Type B pancreatic cell (in vitro differentiated cells): ENCODE measurements at regions not wholly inside any gene's neighbourhood (a gene's known extent, or its start where the extent isn't known, plus 50 kb on each side); places are given as distances from the start of the nearest gene placed in this dataset.

ENCODE experiments used
- DNase-seq: peaks from one replicate; pipeline ENCODE4 v3.0.0; 2021; ENCODE audit warnings: mixed read lengths; ENCODE audit not compliant: unreplicated experiment; ENCODE audit errors: extremely low spot score
- H3K27ac Mint-ChIP-seq: 2 replicates; pipeline ENCODE4 v1.8.0; 2021; ENCODE audit warnings: mild to moderate bottlenecking, mixed read lengths
- H3K27me3 Mint-ChIP-seq: 2 replicates; pipeline ENCODE4 v1.8.0; 2021; ENCODE audit warnings: mixed read lengths
- H3K36me3 Mint-ChIP-seq: 2 replicates; pipeline ENCODE4 v1.8.0; 2021; ENCODE audit warnings: mixed read lengths
- H3K4me1 Mint-ChIP-seq: one replicate; pipeline ENCODE4 v1.8.0; 2021; ENCODE audit warnings: mixed read lengths; ENCODE audit not compliant: unreplicated experiment
- H3K4me3 Mint-ChIP-seq: 2 replicates; pipeline ENCODE4 v1.8.0; 2021; ENCODE audit warnings: mild to moderate bottlenecking, mixed read lengths
- H3K9me3 Mint-ChIP-seq: 2 replicates; pipeline ENCODE4 v1.8.0; 2021; ENCODE audit warnings: mixed read lengths
- CTCF ChIP-seq: fragments of 200-600 bp; sonication (generic); conservative IDR thresholded peaks from 2 replicates; pipeline ENCODE4 v1.5.0; 2021; ENCODE audit warnings: antibody characterized with exemption, mild to moderate bottlenecking

DNA sequence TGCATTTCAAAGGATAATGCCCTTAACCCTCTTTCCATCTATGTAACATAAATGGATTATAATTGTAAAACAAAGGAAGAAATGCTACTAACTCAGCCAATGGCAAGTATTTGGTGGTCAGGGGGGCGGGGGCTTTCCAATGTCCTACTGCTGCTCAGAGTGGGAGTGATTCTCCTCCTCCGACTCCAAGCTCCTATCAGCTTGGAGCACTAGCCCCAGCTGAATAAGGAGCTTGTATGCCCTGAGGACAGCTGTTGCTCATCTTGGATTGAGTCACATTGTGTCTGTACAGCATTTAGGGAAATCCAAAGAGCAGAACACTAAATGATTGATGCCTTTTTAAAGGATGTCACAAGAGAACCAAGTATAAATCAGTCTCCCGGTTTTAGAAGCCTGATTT is 105.6 kb upstream of the ZNF521 start:
- TF ChIP-seq CTCF, result no peak
- Mint-ChIP-seq H3K4me1 (peaks cover 19% of the 10 kb centered on the region), H3K9me3 (no peaks in the 10 kb centered on the region), H3K27ac (no peak overlapping the region), H3K4me3 (no peak overlapping the region), H3K27me3 (peaks cover 5% of the 10 kb centered on the region), H3K36me3 (no peaks in the 10 kb centered on the region)
- no peak for DNase-seq

DNA sequence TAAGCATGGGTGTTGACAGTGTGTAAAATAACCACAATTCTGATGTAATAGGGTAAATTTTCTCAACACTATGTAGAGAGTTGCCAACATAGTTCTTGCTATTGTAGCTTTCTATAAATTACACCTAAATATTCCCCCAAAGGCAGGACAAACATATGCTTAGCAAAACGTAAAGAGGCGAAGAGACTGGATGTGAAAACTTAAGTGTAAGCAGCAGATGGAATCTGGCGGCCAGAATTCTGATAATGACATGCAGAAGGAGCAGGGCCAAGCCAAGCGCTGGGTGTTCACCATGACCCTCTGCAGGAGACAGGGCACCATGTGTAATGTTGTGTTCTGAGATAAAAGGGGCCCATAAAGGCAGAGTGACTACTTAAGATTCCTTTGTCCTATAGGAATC is 105.2 kb upstream of the ZNF521 start:
- no peak for DNase-seq
- TF ChIP-seq CTCF, result no peak
- H3K4me1 Mint-ChIP-seq, result peaks cover 19% of the 10 kb centered on the region
- no peak overlapping the region for H3K27ac Mint-ChIP-seq
- no peaks in the 10 kb centered on the region for H3K36me3 Mint-ChIP-seq
- H3K27me3 Mint-ChIP-seq, result peaks cover 3% of the 10 kb centered on the region
- no peak overlapping the region for H3K4me3 Mint-ChIP-seq
- H3K9me3 Mint-ChIP-seq, result no peaks in the 10 kb centered on the region

GRCh38 chr18:25456334-25457010 is 104.5 kb upstream of the ZNF521 start:
- peak overlapping the region; percentile 2 for H3K4me3 Mint-ChIP-seq
- peaks cover 3% of the 10 kb centered on the region for H3K27me3 Mint-ChIP-seq
- no peak for TF ChIP-seq CTCF
- no peaks in the 10 kb centered on the region for H3K36me3 Mint-ChIP-seq
- peaks cover 19% of the 10 kb centered on the region for H3K4me1 Mint-ChIP-seq
- peaks cover 3% of the 10 kb centered on the region for H3K9me3 Mint-ChIP-seq
- H3K27ac Mint-ChIP-seq, result no peak overlapping the region
- no peak for DNase-seq

DNA sequence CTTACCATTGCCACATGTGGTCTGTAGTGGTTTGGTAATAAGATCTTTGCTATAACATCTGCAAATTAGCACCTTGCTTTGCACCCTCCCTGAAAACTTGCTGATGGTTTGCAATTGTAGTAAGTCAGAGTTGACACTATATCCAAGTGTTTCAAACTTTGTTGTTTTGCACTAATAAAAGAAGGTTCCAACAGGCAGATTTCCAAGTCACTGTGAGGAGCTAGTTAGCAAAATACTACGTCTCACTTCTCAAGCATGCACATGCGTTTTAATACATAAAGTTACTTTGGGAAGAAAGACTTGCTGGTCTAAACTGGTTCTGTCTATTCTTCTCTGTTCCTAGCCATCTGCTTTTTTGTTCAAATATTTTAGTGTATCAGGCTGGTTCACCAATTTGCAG is 103.7 kb upstream of the ZNF521 start:
- H3K27me3 Mint-ChIP-seq, result peaks cover 3% of the 10 kb centered on the region
- no peak for TF ChIP-seq CTCF
- no peak overlapping the region for H3K27ac Mint-ChIP-seq
- peaks cover 8% of the 10 kb centered on the region for H3K9me3 Mint-ChIP-seq
- H3K4me1 Mint-ChIP-seq, result peaks cover 19% of the 10 kb centered on the region
- DNase-seq, result no peak
- H3K4me3 Mint-ChIP-seq, result no peak overlapping the region
- no peaks in the 10 kb centered on the region for H3K36me3 Mint-ChIP-seq

GRCh38 chr18:25455159-25455558 is 103.2 kb upstream of the ZNF521 start:
- no peak for DNase-seq
- peaks cover 19% of the 10 kb centered on the region for H3K4me1 Mint-ChIP-seq

More at GRCh38 chr18:25455159-25455558, 103.2 kb upstream of the ZNF521 start:
- Mint-ChIP-seq H3K4me3 (no peak overlapping the region), H3K36me3 (no peaks in the 10 kb centered on the region), H3K27me3 (peaks cover 3% of the 10 kb centered on the region), H3K27ac (no peak overlapping the region), H3K9me3 (peaks cover 8% of the 10 kb centered on the region)
- TF ChIP-seq CTCF, result no peak
